Endothelial cell of umbilical vein (primary cell): ENCODE measurements at regions not wholly inside any gene's neighbourhood (a gene's known extent, or its start where the extent isn't known, plus 50 kb on each side); places are given as distances from the start of the nearest gene placed in this dataset.

ENCODE experiments used
- BruUV-seq: library from RNA; stranded (reverse); fragments of 400-500 nt; replicated peaks from 2 replicates; lab custom pipeline; 2021; lab: Mats Ljungman, UMichigan
- CTCF ChIA-PET: fragments of 300-600, 350-600 bp; sonication (Branson Sonifier 250); formaldehyde crosslinking; loops from one replicate; lab custom pipeline; 2021; ENCODE audit warnings: antibody characterized with exemption, inconsistent platforms; lab: Charles Lee
- POLR2A ChIA-PET: fragments of 300-600, 350-600 bp; sonication (Branson Sonifier 250); formaldehyde crosslinking; loops from one replicate; lab custom pipeline; 2021; ENCODE audit warnings: antibody characterized with exemption, inconsistent platforms; lab: Charles Lee
- DNase-seq: peaks from one replicate; pipeline ENCODE4 v3.0.0-alpha.2; 2011; ENCODE audit warnings: low read depth, low spot score
- FAIRE-seq: peaks from 2 replicates; lab custom pipeline; 2011; peaks lifted over from hg19 to GRCh38; lab: Jason Lieb, UNC
- H2AFZ ChIP-seq: 2 replicates; pipeline ENCODE4 v1.6.0; 2012; ENCODE audit warnings: low read depth, low read length, control low read depth, inconsistent platforms
- H3K27ac ChIP-seq: 2 replicates; pipeline ENCODE4 v1.5.1; 2011; ENCODE audit warnings: low read depth, mild to moderate bottlenecking, control low read depth, low read length, moderate library complexity; ENCODE audit not compliant: insufficient read depth
- H3K27me3 ChIP-seq, 2 experiments: 2 replicates each; pipeline versions ENCODE4 v1.6.0 to v1.6.1; 2011; ENCODE audit warnings: low read length in 2 of 2, mixed read lengths in 1 of 2; ENCODE audit not compliant: control insufficient read depth in 2 of 2, insufficient read depth in 2 of 2
- H3K36me3 ChIP-seq, 2 experiments: 2 replicates in 1 of 2; 3 replicates in 1 of 2; pipeline ENCODE4 v1.5.1; 2011; ENCODE audit warnings: low read length in 2 of 2, mild to moderate bottlenecking in 1 of 2, moderate library complexity in 1 of 2; ENCODE audit not compliant: control insufficient read depth in 2 of 2, insufficient read depth in 2 of 2; ENCODE audit errors: extremely low read depth in 1 of 2
- H3K4me1 ChIP-seq: 3 replicates; pipeline ENCODE4 v1.5.1; 2011; ENCODE audit warnings: mild to moderate bottlenecking, low read length; ENCODE audit not compliant: control insufficient read depth, insufficient read depth; ENCODE audit errors: extremely low read depth
- H3K4me2 ChIP-seq: 2 replicates; pipeline ENCODE4 v1.6.1; 2011; ENCODE audit warnings: low read length, control low read depth, mixed read lengths; ENCODE audit not compliant: insufficient read depth
- H3K4me3 ChIP-seq, 3 experiments: fragments of 200-600 bp in 1 of 3; sonication (generic), shearing (Covaris generic) in 1 of 3; replicated peaks in 1 of 3; 2 replicates each; pipeline ENCODE4 v1.5.1; 2011 to 2016; ENCODE audit warnings: control low read depth in 3 of 3, low read length in 3 of 3, mild to moderate bottlenecking in 2 of 3, inconsistent platforms in 1 of 3, low read depth in 1 of 3, moderate library complexity in 1 of 3; ENCODE audit not compliant: insufficient read depth in 1 of 3
- H3K79me2 ChIP-seq: 2 replicates; pipeline ENCODE4 v1.6.0; 2012; ENCODE audit warnings: low read length, inconsistent platforms; ENCODE audit not compliant: control insufficient read depth, insufficient read depth
- H3K9ac ChIP-seq: replicated peaks from 2 replicates; pipeline ENCODE3; 2011; ENCODE audit warnings: low read length, control low read depth; ENCODE audit not compliant: insufficient read depth; ENCODE audit errors: extremely low read depth
- H3K9me1 ChIP-seq: replicated peaks from 3 replicates; pipeline ENCODE4 v1.6.0; 2011; ENCODE audit warnings: mild to moderate bottlenecking, low read length; ENCODE audit not compliant: control insufficient read depth, insufficient read depth; ENCODE audit errors: extremely low read depth
- H3K9me3 ChIP-seq: replicated peaks from 2 replicates; pipeline ENCODE4 v1.5.1; 2012; ENCODE audit warnings: low read length, inconsistent platforms; ENCODE audit not compliant: control insufficient read depth, insufficient read depth
- H4K20me1 ChIP-seq: replicated peaks from 2 replicates; pipeline ENCODE3; 2011; ENCODE audit warnings: mild to moderate bottlenecking, low read length; ENCODE audit not compliant: control insufficient read depth, insufficient read depth; ENCODE audit errors: extremely low read depth
- EZH2 ChIP-seq: IDR thresholded peaks from 2 replicates; pipeline ENCODE4 v1.6.1; 2012; ENCODE audit warnings: borderline replicate concordance, low read depth, mild to moderate bottlenecking, moderate library complexity, low read length, inconsistent platforms; ENCODE audit not compliant: severe bottlenecking
- JUN ChIP-seq: IDR thresholded peaks from 2 replicates; pipeline ENCODE4 v1.6.1; 2011; ENCODE audit warnings: borderline replicate concordance, low read depth; ENCODE audit not compliant: insufficient read length, insufficient read depth
- POLR2A ChIP-seq: IDR thresholded peaks from 2 replicates; pipeline ENCODE4 v1.6.1; 2012; ENCODE audit warnings: low read depth, mild to moderate bottlenecking, control low read depth, low read length
- POLR2AphosphoS5 ChIP-seq: IDR thresholded peaks from 2 replicates; pipeline ENCODE4 v1.6.1; 2012; ENCODE audit warnings: low read depth, mild to moderate bottlenecking, control low read depth, low read length, moderate library complexity; ENCODE audit not compliant: insufficient read depth
- dilution Hi-C: fragments of 300-500 bp; cut with MboI; formaldehyde crosslinking; loops from one replicate; pipeline ENCODE4 v1.15.0; 2019; ENCODE audit warnings: low sequenced_read_pairs; ENCODE audit not compliant: extremely low pct_ligation_motif_present
- intact Hi-C: fragments of 100-400 bp; cut with micrococcal nuclease; formaldehyde crosslinking; loops from one replicate; pipeline ENCODE4 v1.10.0; 2022
- TF ChIP-seq, protein P1 (sequence below), 2 donors: IDR thresholded peaks; 1 replicate in 1 of 2; 2 replicates in 1 of 2; pipeline ENCODE4 v1.5.1; 2011; ENCODE audit warnings: low read length in 2 of 2, mild to moderate bottlenecking in 2 of 2, moderate library complexity in 2 of 2, control low read depth in 1 of 2, inconsistent platforms in 1 of 2, low read depth in 1 of 2; ENCODE audit not compliant: insufficient read depth in 1 of 2; ENCODE audit errors: extremely low read depth in 1 of 2
- TF ChIP-seq, protein P2 (sequence below): IDR thresholded peaks from 2 replicates; pipeline ENCODE4 v1.6.1; 2011; ENCODE audit not compliant: insufficient read depth, insufficient read length

DNA sequence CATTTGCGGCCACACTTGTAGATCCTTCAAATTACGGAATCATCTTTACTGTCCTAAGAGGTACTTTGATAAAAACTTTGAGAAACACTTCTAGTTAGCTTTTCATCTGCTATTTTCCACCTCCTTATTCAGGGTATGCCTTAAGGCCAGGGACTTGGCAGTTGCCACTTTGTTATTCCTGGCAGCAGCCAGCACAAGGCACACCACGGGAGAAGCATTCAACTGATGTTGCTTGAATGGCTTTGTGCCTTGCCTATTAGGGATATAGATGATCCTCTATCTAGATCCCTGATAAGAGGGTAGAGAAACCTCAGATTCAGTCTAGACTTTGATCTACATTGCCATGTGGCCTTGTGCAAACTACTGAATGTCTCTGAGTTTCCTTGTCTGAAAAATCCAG is 70.3 kb upstream of the EPHA4 start:
- H3K9me1 ChIP-seq: no peaks in the 10 kb centered on the region
- FAIRE-seq (no peak), DNase-seq (no peak)
- H3K9ac ChIP-seq: no peak overlapping the region
- no peak overlapping the region for H3K27ac ChIP-seq
- intact Hi-C loops: no loop called here
- dilution Hi-C loops: no loop called here
- no peaks in the 10 kb centered on the region for H4K20me1 ChIP-seq
- H3K36me3 ChIP-seq: no peaks in the 10 kb centered on the region
- H3K79me2 ChIP-seq: no peaks in the 10 kb centered on the region
- H2AFZ ChIP-seq: no peak overlapping the region
- no peak overlapping the region for H3K4me3 ChIP-seq
- no peaks in the 10 kb centered on the region for H3K27me3 ChIP-seq
- no peak for TF ChIP-seq POLR2AphosphoS5
- no peak for TF ChIP-seq JUN
- TF ChIP-seq, protein P1, sequence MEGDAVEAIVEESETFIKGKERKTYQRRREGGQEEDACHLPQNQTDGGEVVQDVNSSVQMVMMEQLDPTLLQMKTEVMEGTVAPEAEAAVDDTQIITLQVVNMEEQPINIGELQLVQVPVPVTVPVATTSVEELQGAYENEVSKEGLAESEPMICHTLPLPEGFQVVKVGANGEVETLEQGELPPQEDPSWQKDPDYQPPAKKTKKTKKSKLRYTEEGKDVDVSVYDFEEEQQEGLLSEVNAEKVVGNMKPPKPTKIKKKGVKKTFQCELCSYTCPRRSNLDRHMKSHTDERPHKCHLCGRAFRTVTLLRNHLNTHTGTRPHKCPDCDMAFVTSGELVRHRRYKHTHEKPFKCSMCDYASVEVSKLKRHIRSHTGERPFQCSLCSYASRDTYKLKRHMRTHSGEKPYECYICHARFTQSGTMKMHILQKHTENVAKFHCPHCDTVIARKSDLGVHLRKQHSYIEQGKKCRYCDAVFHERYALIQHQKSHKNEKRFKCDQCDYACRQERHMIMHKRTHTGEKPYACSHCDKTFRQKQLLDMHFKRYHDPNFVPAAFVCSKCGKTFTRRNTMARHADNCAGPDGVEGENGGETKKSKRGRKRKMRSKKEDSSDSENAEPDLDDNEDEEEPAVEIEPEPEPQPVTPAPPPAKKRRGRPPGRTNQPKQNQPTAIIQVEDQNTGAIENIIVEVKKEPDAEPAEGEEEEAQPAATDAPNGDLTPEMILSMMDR (IDR thresholded peaks at IDR 0.05; ENCODE audit: extremely low read depth in 1 of 2, insufficient read depth in 1 of 2, low read depth in 1 of 2, low read length in 2 of 2): no peak
- no peak for TF ChIP-seq EZH2
- no peak for TF ChIP-seq POLR2A
- TF ChIP-seq, protein P2, sequence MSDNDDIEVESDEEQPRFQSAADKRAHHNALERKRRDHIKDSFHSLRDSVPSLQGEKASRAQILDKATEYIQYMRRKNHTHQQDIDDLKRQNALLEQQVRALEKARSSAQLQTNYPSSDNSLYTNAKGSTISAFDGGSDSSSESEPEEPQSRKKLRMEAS: no peak
- BruUV-seq: no TSS peak
- no peaks in the 10 kb centered on the region for H3K9me3 ChIP-seq
- no peak overlapping the region for H3K4me2 ChIP-seq
- peaks cover 13% of the 10 kb centered on the region for H3K4me1 ChIP-seq
- POLR2A ChIA-PET: no interaction called here
- CTCF ChIA-PET: no interaction called here
